ENCODE measurements at regions not wholly inside any gene's neighbourhood (a gene's known extent, or its start where the extent isn't known, plus 50 kb on each side); places are given as distances from the start of the nearest gene placed in this dataset.

DNA sequence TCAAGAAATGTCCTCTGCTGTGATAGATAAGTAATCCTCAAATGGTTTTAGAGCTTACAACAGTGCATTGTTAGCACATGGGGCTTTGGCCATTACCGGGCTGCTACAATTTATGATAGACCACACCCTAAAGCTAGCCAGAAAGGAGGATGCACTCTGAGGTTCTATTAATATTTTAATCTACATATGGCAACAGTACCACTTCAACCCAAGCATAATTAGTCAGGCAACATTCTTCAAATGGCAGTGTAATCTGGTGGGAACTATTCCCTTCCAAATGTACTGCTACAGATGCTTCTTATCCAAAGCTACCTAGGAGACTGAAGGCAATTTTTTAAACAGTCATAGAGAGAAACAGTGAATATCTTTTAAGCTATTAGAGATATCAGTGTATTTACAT is 697.6 kb downstream of the KCNA4 start:
- TF ChIP-seq, protein P1, sequence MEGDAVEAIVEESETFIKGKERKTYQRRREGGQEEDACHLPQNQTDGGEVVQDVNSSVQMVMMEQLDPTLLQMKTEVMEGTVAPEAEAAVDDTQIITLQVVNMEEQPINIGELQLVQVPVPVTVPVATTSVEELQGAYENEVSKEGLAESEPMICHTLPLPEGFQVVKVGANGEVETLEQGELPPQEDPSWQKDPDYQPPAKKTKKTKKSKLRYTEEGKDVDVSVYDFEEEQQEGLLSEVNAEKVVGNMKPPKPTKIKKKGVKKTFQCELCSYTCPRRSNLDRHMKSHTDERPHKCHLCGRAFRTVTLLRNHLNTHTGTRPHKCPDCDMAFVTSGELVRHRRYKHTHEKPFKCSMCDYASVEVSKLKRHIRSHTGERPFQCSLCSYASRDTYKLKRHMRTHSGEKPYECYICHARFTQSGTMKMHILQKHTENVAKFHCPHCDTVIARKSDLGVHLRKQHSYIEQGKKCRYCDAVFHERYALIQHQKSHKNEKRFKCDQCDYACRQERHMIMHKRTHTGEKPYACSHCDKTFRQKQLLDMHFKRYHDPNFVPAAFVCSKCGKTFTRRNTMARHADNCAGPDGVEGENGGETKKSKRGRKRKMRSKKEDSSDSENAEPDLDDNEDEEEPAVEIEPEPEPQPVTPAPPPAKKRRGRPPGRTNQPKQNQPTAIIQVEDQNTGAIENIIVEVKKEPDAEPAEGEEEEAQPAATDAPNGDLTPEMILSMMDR (IDR thresholded peaks at IDR 0.05) = no peak
- TF ChIP-seq POLR2A (IDR thresholded peaks at IDR 0.05) = no peak
- TF ChIP-seq POLR2AphosphoS5 (IDR thresholded peaks at IDR 0.05) = no peak

Data from breast epithelium (tissue), 3 donors.